Esophagus (tissue), 2 donors: ENCODE measurements at regions not wholly inside any gene's neighbourhood (a gene's known extent, or its start where the extent isn't known, plus 50 kb on each side); places are given as distances from the start of the nearest gene placed in this dataset.

ENCODE experiments used
- H3K27ac ChIP-seq, 2 donors: one replicate each; pipeline ENCODE4 v1.5.1; 2013; ENCODE audit warnings: low read depth in 2 of 2, mild to moderate bottlenecking in 2 of 2, inconsistent platforms in 1 of 2, low read length in 1 of 2, moderate library complexity in 1 of 2
- H3K27me3 ChIP-seq, 2 donors: one replicate each; pipeline ENCODE4 v1.6.1; 2013; ENCODE audit warnings: low read length in 2 of 2, control low read depth in 1 of 2, mild to moderate bottlenecking in 1 of 2; ENCODE audit not compliant: insufficient read depth in 2 of 2, control insufficient read depth in 1 of 2
- H3K36me3 ChIP-seq, 2 donors: one replicate each; pipeline ENCODE4 v1.6.1; 2013; ENCODE audit warnings: low read length in 1 of 2; ENCODE audit not compliant: control insufficient read depth in 2 of 2, insufficient read depth in 2 of 2
- H3K4me1 ChIP-seq, 2 donors: one replicate each; pipeline ENCODE4 v1.6.1; 2013; ENCODE audit warnings: low read length in 1 of 2; ENCODE audit not compliant: control insufficient read depth in 2 of 2, insufficient read depth in 2 of 2
- H3K4me3 ChIP-seq, 2 donors: one replicate each; pipeline ENCODE4 v1.5.1; 2013; ENCODE audit warnings: low read length in 2 of 2, mild to moderate bottlenecking in 2 of 2, low read depth in 1 of 2, moderate library complexity in 1 of 2
- H3K9me3 ChIP-seq, 2 donors: one replicate each; pipeline ENCODE4 v1.6.1; 2013; ENCODE audit warnings: mild to moderate bottlenecking in 2 of 2, low read depth in 1 of 2, low read length in 1 of 2, moderate library complexity in 1 of 2; ENCODE audit not compliant: control insufficient read depth in 2 of 2, insufficient read depth in 1 of 2
- WGBS, 2 donors: extraction: QIAGEN DNeasy Blood & Tissue Kit; methylation state at CpG; one replicate each; pipeline ENCODE4 v1.1.7; 2013; 5-methylcytosine and 5-hydroxymethylcytosine counted together
- donor health status: healthy with polysubstance abuse.
- donor health status: Bipolar disorder and iron deficiency.

DNA sequence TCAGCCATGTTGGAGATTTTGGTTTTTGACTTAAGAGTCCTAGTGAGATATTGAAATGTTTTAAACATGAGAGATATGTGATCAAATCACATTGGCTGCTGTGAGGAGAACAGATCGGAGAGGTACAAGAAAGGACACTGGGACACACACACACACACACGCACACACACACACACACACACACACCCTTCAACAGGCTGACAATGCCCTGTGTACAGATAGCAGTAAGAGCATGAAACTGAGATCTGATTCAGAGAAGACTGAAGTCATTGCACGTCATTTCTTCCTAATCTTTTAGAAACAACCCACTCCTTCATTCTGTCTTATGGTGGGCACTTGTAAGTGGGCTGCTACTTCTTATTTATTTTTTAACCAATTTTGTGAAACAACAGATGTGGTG, 200.5 kb upstream of the E2F8 start:
- no peaks in the 10 kb centered on the region for H3K9me3 ChIP-seq
- peaks cover 0 to 6% of the 10 kb centered on the region in 2 donors for H3K4me1 ChIP-seq
- no peaks in the 10 kb centered on the region for H3K36me3 ChIP-seq
- no peaks in the 10 kb centered on the region for H3K27me3 ChIP-seq
- H3K4me3 ChIP-seq, result no peak overlapping the region
- H3K27ac ChIP-seq, result no peak overlapping the region
- WGBS, 2 donors, result 83% methylated on average over 3 of the region's 3 CpGs

GRCh38 chr11:19437760-19438159, 197.0 kb upstream of the E2F8 start:
- Histone ChIP-seq H3K9me3 (no peaks in the 10 kb centered on the region), H3K36me3 (no peaks in the 10 kb centered on the region), H3K4me3 (no peak overlapping the region), H3K4me1 (peaks cover 0 to 6% of the 10 kb centered on the region in 2 donors), H3K27me3 (no peaks in the 10 kb centered on the region), H3K27ac (no peak overlapping the region)
- WGBS, 2 donors, result 43 to 62% methylated on average over 1 of the region's 1 CpG

DNA sequence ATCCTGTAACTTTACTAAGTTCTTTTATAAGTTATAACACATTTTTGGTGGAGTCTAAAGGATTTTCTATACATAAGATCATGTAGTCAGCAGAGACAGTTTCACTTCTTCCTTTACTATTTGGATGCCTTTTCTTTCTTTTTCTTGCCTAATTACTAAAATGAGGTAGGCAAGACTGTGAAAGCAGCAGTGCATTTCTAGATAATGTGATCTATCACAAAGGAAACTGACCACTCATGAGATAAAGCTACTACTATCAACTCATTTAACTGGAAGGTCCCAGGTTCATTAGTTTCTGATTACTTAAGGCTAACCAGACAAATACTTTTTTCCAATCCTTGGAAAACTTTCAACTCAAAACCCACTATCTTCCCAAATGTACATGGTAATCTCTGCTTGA, 196.2 kb upstream of the E2F8 start:
- Histone ChIP-seq H3K9me3 (no peaks in the 10 kb centered on the region), H3K27me3 (no peaks in the 10 kb centered on the region), H3K4me3 (no peak overlapping the region), H3K4me1 (peaks cover 0 to 1% of the 10 kb centered on the region in 2 donors), H3K36me3 (no peaks in the 10 kb centered on the region), H3K27ac (no peak overlapping the region)

DNA sequence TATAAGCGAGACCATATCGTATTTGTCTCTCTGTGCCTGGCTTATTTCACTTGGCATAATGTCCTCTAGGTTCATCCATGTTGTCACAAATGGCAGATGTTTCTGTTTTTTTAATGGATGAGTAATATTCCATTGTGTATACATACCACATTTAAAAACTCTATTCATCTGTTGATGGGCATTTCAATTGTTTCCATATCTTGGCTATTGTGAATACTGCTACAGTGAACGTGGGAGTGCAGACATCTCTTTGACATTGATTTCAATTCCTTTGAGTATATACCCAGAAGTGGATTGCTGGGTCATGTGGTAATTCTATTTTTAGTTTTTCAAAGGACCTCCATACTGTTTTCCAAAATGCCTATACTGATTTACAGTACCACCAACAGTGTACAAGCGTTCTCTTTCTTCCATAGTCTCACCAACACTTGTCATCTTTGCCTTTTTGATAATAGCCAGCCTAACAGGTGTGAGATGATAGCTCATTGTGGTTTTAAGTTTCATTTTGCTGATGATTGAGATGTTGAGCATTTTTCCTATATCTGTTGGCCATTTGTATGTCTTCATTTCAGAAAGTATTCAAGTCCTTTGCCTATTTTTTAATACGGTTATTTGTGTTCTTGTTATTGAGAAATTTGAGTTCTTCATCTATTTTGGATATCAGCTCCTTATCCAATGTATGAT, 194.7 kb upstream of the E2F8 start:
- H3K27me3 ChIP-seq, result no peaks in the 10 kb centered on the region
- H3K4me1 ChIP-seq, result no peaks in the 10 kb centered on the region
- H3K36me3 ChIP-seq, result no peaks in the 10 kb centered on the region
- H3K4me3 ChIP-seq, result no peak overlapping the region
- no peaks in the 10 kb centered on the region for H3K9me3 ChIP-seq
- WGBS, 2 donors, result 85 to 89% methylated on average over 5 of the region's 5 CpGs
- H3K27ac ChIP-seq, result no peak overlapping the region

GRCh38 chr11:19433791-19434190, 193.0 kb upstream of the E2F8 start:
- Histone ChIP-seq H3K4me3 (no peak overlapping the region), H3K9me3 (no peaks in the 10 kb centered on the region), H3K4me1 (no peaks in the 10 kb centered on the region), H3K27ac (no peak overlapping the region), H3K36me3 (no peaks in the 10 kb centered on the region), H3K27me3 (no peaks in the 10 kb centered on the region)
- WGBS, 2 donors, result 71 to 84% methylated on average over 1 of the region's 1 CpG

DNA sequence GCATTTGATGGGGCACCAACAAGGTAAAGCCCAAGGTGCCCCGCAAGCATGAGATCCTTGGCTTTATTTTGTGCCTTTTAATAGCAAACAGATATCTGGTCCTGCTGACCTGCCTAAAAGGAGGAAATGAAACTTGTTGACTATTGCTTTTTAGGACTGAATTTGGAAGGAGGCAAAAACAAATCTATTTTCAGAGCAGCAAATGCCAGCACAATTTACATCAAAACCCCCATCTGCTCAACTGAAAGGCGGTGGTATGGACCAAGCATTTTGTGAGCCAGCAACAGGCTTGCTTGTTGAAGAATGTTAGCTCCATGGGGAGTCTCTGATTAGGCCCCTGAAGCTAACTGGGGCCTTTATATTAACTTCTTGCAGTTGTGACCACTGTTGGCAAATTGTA, 192.6 kb upstream of the E2F8 start:
- no peaks in the 10 kb centered on the region for H3K4me1 ChIP-seq
- no peaks in the 10 kb centered on the region for H3K9me3 ChIP-seq
- H3K36me3 ChIP-seq, result no peaks in the 10 kb centered on the region
- H3K27ac ChIP-seq, result no peak overlapping the region
- H3K4me3 ChIP-seq, result no peak overlapping the region
- H3K27me3 ChIP-seq, result no peaks in the 10 kb centered on the region
- 86 to 88% methylated on average over 2 of the region's 2 CpGs for WGBS, 2 donors

GRCh38 chr11:19432370-19433061, 191.8 kb upstream of the E2F8 start:
- Histone ChIP-seq H3K9me3 (no peaks in the 10 kb centered on the region), H3K4me3 (no peak overlapping the region), H3K27me3 (peaks cover 0 to 4% of the 10 kb centered on the region in 2 donors), H3K4me1 (no peaks in the 10 kb centered on the region), H3K27ac (no peak overlapping the region), H3K36me3 (no peaks in the 10 kb centered on the region)
- 39 to 42% methylated on average over 3 of the region's 3 CpGs for WGBS, 2 donors

DNA sequence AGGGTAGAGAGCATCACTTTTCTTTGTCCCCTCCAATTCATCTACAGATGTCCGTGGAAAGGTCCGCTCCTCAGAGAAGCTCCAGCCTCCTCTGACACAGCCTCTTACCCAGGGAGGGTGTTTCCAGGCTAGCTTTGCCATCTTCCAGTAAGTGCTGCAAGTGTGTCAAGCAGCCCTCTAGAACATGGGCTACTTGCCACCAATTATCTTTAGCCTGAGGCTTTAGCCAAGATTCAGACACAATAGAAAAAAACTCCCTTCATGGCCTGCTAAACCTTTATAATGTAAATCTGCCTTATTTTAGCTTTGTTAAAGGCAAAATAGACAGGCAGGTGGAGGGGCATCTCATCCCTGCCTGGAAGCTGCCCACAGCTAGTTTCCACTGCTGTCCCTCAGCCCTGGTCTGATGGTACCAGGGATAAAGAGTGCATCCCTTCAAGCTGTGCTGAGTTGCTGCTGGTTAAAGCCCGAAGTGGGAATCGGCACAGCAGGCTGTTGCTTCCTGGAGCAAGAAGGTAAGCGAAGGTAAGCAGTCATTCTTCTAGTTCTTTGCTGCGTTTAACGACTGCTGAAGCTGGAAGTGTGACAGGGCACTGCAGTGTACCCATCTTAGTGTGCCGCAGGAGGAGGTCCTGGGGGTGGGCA, 190.1 kb upstream of the E2F8 start:
- Histone ChIP-seq H3K36me3 (no peaks in the 10 kb centered on the region), H3K27ac (no peak overlapping the region)
- WGBS, 2 donors, result 73 to 76% methylated on average over 8 of the region's 8 CpGs

GRCh38 chr11:19430346-19430745, 189.6 kb upstream of the E2F8 start:
- WGBS, 2 donors, result 73 to 82% methylated on average over 7 of the region's 7 CpGs
- H3K9me3 ChIP-seq, result no peaks in the 10 kb centered on the region
- H3K27me3 ChIP-seq, result peaks cover 0 to 4% of the 10 kb centered on the region in 2 donors
- H3K4me1 ChIP-seq, result no peaks in the 10 kb centered on the region
- H3K27ac ChIP-seq, result no peak overlapping the region
- no peak overlapping the region for H3K4me3 ChIP-seq
- no peaks in the 10 kb centered on the region for H3K36me3 ChIP-seq

More for the DNA sequence above, 190.1 kb upstream of the E2F8 start:
- Histone ChIP-seq H3K4me1 (no peaks in the 10 kb centered on the region), H3K27me3 (peaks cover 0 to 4% of the 10 kb centered on the region in 2 donors), H3K9me3 (no peaks in the 10 kb centered on the region), H3K4me3 (no peak overlapping the region)
